Esophagus muscularis mucosa (tissue), 4 donors: ENCODE measurements at regions not wholly inside any gene's neighbourhood (a gene's known extent, or its start where the extent isn't known, plus 50 kb on each side); places are given as distances from the start of the nearest gene placed in this dataset.

Source experiments
- DNase-seq: peaks from one replicate; pipeline ENCODE4 v3.0.0-alpha.2; 2017; ENCODE audit errors: extremely low spot score
- H3K27ac ChIP-seq, 4 donors: fragments of 200-600 bp; sonication (generic); replicated peaks in 1 of 4; 1 replicate in 3 of 4; 2 replicates in 1 of 4; pipeline ENCODE4 v1.5.1; 2016 to 2019; ENCODE audit warnings: mild to moderate bottlenecking in 1 of 4
- H3K27me3 ChIP-seq, 4 donors: fragments of 200-600 bp; sonication (generic); one replicate each; pipeline versions ENCODE4 v1.5.1 to v1.6.0; 2016 to 2019
- H3K36me3 ChIP-seq, 4 donors: fragments of 200-600 bp; sonication (generic); one replicate each; pipeline ENCODE4 v1.5.1; 2016 to 2019
- H3K4me1 ChIP-seq, 4 donors: fragments of 200-600 bp; sonication (generic); one replicate each; pipeline ENCODE4 v1.5.1; 2016 to 2019
- H3K4me3 ChIP-seq, 4 donors: fragments of 200-600 bp; sonication (generic); 1 replicate in 2 of 4; 2 replicates in 2 of 4; pipeline ENCODE4 v1.5.1; 2016 to 2019; ENCODE audit warnings: mild to moderate bottlenecking in 4 of 4, moderate library complexity in 1 of 4
- H3K9me3 ChIP-seq, 4 donors: fragments of 200-600 bp; sonication (generic); 1 replicate in 3 of 4; 2 replicates in 1 of 4; pipeline ENCODE4 v1.5.1; 2016 to 2019
- CTCF ChIP-seq, 3 experiments: fragments of 200-600 bp in 2 of 3; fragments of 450-650 bp in 1 of 3; sonication (generic) in 2 of 3; IDR thresholded peaks; one replicate each; pipeline ENCODE4 v1.5.1; 2017 to 2019; ENCODE audit warnings: antibody characterized with exemption in 3 of 3, mild to moderate bottlenecking in 2 of 3, moderate library complexity in 1 of 3
- EP300 ChIP-seq: sonication (generic); formaldehyde crosslinking; IDR thresholded peaks from one replicate; pipeline ENCODE4 v1.6.1; 2017; ENCODE audit warnings: antibody characterized with exemption
- POLR2A ChIP-seq: fragments of 450-650 bp; IDR thresholded peaks from one replicate; pipeline ENCODE4 v1.6.1; 2017; ENCODE audit warnings: antibody characterized with exemption, moderate library complexity, mild to moderate bottlenecking, low read depth
- POLR2AphosphoS5 ChIP-seq, 2 donors: sonication (generic); formaldehyde crosslinking; IDR thresholded peaks; one replicate each; pipeline ENCODE4 v1.6.1; 2017; ENCODE audit warnings: antibody characterized with exemption in 2 of 2
- WGBS: methylation state at CpG from one replicate; pipeline ENCODE4 v1.1.5; 2018; 5-methylcytosine and 5-hydroxymethylcytosine counted together
- intact Hi-C: fragments of 100-400 bp; cut with DNase I; formaldehyde crosslinking; loops from one replicate; pipeline ENCODE4 v1.15.1; 2023

GRCh38 chr3:22627993-22628499 lies 575.1 kb upstream of the UBE2E2 start:
- no peaks in the 10 kb centered on the region for H3K36me3 ChIP-seq
- H3K27ac ChIP-seq: no peak overlapping the region
- H3K27me3 ChIP-seq: no peaks in the 10 kb centered on the region
- no peaks in the 10 kb centered on the region for H3K4me1 ChIP-seq
- intact Hi-C loops: no loop called here
- H3K9me3 ChIP-seq: no peaks in the 10 kb centered on the region
- no peak overlapping the region for H3K4me3 ChIP-seq
- TF ChIP-seq CTCF (IDR thresholded peaks at IDR 0.05): no peak
- no peak for TF ChIP-seq POLR2AphosphoS5 (IDR thresholded peaks at IDR 0.05)
- TF ChIP-seq POLR2A: no peak
- TF ChIP-seq EP300: no peak
- no peak for DNase-seq
- no CpG with 5 or more reads among the region's 3 CpGs for WGBS

DNA sequence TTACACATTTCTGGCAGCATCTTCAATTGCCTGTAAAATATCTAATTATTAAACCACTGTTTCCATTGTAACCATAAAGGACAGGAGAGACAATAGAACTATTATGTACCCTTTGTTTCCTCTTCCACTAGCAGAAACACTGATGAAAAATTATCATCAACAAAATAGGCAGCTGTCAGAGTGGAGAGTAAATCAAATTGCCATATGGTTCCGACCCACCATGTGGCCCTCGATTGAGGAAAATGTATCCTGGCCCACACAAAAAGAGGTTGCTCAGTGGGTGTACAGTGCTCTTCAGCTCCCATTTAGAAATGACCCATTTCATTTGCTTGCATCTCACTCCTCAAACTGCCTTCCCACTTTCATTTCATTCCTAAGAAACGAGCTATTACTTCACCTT lies 570.6 kb upstream of the UBE2E2 start:
- TF ChIP-seq EP300 (no peak), POLR2AphosphoS5 (IDR thresholded peaks at IDR 0.05) (no peak), POLR2A (no peak), CTCF (IDR thresholded peaks at IDR 0.05) (no peak)
- no peak overlapping the region for H3K27ac ChIP-seq
- H3K36me3 ChIP-seq: no peaks in the 10 kb centered on the region
- no peak overlapping the region for H3K4me3 ChIP-seq
- no peak for DNase-seq
- intact Hi-C loops: no loop called here
- 82% methylated on average over 3 of the region's 3 CpGs for WGBS
- no peaks in the 10 kb centered on the region for H3K27me3 ChIP-seq
- H3K4me1 ChIP-seq: no peaks in the 10 kb centered on the region
- no peaks in the 10 kb centered on the region for H3K9me3 ChIP-seq

- intact Hi-C loops: no loop called here
- 85% methylated on average over 1 of the region's 1 CpG for WGBS
- TF ChIP-seq POLR2A (no peak), EP300 (no peak), POLR2AphosphoS5 (IDR thresholded peaks at IDR 0.05) (no peak), CTCF (IDR thresholded peaks at IDR 0.05) (no peak)
These were observed 568.7 kb upstream of the UBE2E2 start for GRCh38 chr3:22634433-22634832.

DNA sequence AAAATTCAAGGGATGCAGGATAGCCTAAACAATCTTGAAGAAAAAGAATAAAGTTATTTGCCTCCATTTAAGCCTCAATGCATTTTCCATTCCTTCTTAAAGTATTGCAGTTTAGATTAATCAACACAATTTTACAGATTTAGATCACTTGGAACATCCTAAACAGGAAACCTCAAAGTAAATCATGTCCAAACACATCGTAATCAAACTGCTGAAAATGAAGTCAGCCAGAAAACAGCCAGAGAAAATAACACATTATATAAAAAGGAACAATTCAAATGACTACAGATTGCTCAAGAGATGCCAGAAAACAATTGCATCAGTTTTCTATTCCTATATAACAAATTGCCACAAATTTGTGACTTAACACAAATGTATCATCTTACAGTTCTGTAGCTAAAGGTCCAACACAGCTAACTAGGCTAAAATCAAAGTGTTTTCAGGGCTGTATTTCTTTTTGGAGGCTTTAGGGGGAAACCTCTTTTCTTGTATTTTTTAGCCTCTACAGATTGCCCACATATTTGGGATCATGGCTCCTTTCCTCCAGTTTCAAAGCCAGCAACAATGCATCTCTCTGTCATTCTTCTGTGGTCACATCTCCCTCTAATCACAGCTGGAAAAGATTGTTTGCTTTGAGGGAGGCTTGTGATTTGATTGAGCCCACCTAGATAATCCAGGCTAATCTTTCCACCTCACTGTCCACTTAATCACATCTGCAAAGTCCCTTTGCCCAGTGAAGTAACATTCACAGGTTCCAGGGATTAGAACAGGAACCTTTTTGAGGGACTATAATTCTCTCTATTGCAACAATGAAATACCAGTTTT lies 543.3 kb upstream of the UBE2E2 start:
- intact Hi-C loops: no loop called here
- no peaks in the 10 kb centered on the region for H3K36me3 ChIP-seq
- no peak for DNase-seq
- no peaks in the 10 kb centered on the region for H3K4me1 ChIP-seq
- H3K4me3 ChIP-seq: no peak overlapping the region
- no peaks in the 10 kb centered on the region for H3K27me3 ChIP-seq
- H3K27ac ChIP-seq: no peak overlapping the region
- TF ChIP-seq POLR2A (no peak), EP300 (no peak), POLR2AphosphoS5 (IDR thresholded peaks at IDR 0.05) (no peak), CTCF (IDR thresholded peaks at IDR 0.05) (no peak)
- H3K9me3 ChIP-seq: no peaks in the 10 kb centered on the region
- WGBS: 37% methylated on average over 1 of the region's 1 CpG

More at GRCh38 chr3:22634433-22634832, 568.7 kb upstream of the UBE2E2 start:
- Histone ChIP-seq H3K9me3 (no peaks in the 10 kb centered on the region), H3K36me3 (no peaks in the 10 kb centered on the region), H3K4me3 (no peak overlapping the region), H3K27me3 (no peaks in the 10 kb centered on the region), H3K27ac (no peak overlapping the region), H3K4me1 (no peaks in the 10 kb centered on the region)
- DNase-seq: no peak

DNA sequence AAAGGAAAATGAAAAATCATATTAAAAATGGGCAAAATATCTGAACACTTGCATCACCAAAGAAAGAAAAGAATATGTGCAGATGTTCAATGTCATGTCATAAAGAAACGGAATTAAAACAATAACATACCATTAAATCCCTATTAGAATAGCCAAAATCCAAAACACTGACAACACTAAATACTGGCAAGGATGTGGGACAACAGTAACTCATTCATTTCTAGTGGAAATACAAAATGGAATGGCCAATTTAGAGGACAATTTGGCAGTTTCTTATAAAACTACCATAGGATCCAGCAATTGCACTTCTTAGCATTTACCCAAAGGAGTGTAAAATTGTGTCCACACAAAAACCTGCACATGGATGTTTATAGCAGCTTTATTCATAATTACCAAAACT lies 542.5 kb upstream of the UBE2E2 start:
- H3K4me3 ChIP-seq: no peak overlapping the region
- WGBS: 23% methylated on average over 1 of the region's 1 CpG
- no peaks in the 10 kb centered on the region for H3K36me3 ChIP-seq
- H3K27ac ChIP-seq: no peak overlapping the region
- no peak for DNase-seq
- H3K4me1 ChIP-seq: no peaks in the 10 kb centered on the region
- no peaks in the 10 kb centered on the region for H3K9me3 ChIP-seq
- no peaks in the 10 kb centered on the region for H3K27me3 ChIP-seq
- intact Hi-C loops: no loop called here
- TF ChIP-seq CTCF (IDR thresholded peaks at IDR 0.05) (no peak), POLR2A (no peak), POLR2AphosphoS5 (IDR thresholded peaks at IDR 0.05) (no peak), EP300 (no peak)
